ENCODE measurements at regions not wholly inside any gene's neighbourhood (a gene's known extent, or its start where the extent isn't known, plus 50 kb on each side); places are given as distances from the start of the nearest gene placed in this dataset.

- TF ChIP-seq POLR2AphosphoS5 (IDR thresholded peaks at IDR 0.05; ENCODE audit: low read depth, low read length) (no peak), TAF1 (IDR thresholded peaks at IDR 0.05; ENCODE audit: borderline replicate concordance, insufficient read depth, low read length) (no peak), SIN3A (IDR thresholded peaks at IDR 0.05; ENCODE audit: borderline replicate concordance, insufficient read depth, low read length) (no peak), REST (IDR thresholded peaks at IDR 0.05; ENCODE audit: insufficient read depth in 1 of 2, low read depth in 2 of 2, low read length in 2 of 2) (no peak)
Observed at GRCh38 chr14:39763402-39763890, 331.2 kb upstream of the FBXO33 start.

Data from PFSK-1 (cell line).